ENCODE measurements at regions not wholly inside any gene's neighbourhood (a gene's known extent, or its start where the extent isn't known, plus 50 kb on each side); places are given as distances from the start of the nearest gene placed in this dataset.
"Not testable (repeated sequence)": the region's sequence is repeated elsewhere in the genome, so short reads cannot be mapped to it uniquely, and the experiment has no call there.

GRCh38 chr3:95241256-95241655, 1178.4 kb downstream of the NSUN3 start:
- TF ChIP-seq, protein P1, sequence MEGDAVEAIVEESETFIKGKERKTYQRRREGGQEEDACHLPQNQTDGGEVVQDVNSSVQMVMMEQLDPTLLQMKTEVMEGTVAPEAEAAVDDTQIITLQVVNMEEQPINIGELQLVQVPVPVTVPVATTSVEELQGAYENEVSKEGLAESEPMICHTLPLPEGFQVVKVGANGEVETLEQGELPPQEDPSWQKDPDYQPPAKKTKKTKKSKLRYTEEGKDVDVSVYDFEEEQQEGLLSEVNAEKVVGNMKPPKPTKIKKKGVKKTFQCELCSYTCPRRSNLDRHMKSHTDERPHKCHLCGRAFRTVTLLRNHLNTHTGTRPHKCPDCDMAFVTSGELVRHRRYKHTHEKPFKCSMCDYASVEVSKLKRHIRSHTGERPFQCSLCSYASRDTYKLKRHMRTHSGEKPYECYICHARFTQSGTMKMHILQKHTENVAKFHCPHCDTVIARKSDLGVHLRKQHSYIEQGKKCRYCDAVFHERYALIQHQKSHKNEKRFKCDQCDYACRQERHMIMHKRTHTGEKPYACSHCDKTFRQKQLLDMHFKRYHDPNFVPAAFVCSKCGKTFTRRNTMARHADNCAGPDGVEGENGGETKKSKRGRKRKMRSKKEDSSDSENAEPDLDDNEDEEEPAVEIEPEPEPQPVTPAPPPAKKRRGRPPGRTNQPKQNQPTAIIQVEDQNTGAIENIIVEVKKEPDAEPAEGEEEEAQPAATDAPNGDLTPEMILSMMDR (conservative IDR thresholded peaks at IDR 0.05 in 1 of 2, IDR thresholded peaks at IDR 0.05 in 1 of 2; ENCODE audit: extremely low read depth in 1 of 2, insufficient read depth in 1 of 2, low read depth in 1 of 2, low read length in 2 of 2) = not testable (repeated sequence)
- TF ChIP-seq EZH2 (IDR thresholded peaks at IDR 0.05; ENCODE audit: borderline replicate concordance, low read length) = not testable (repeated sequence)

Data from mammary epithelial cell (primary cell).